ENCODE measurements at regions not wholly inside any gene's neighbourhood (a gene's known extent, or its start where the extent isn't known, plus 50 kb on each side); places are given as distances from the start of the nearest gene placed in this dataset.

GRCh38 chr18:59051470-59052165 lies 88.1 kb upstream of the SEC11C start:
- peak; percentile 61 to 84 for DNase-seq
- no peak overlapping the region for H3K4me3 ChIP-seq
- intact Hi-C loops (cut with DNase I; ENCODE audit: low total_unique reads), result no loop called here
- TF ChIP-seq, protein P1, sequence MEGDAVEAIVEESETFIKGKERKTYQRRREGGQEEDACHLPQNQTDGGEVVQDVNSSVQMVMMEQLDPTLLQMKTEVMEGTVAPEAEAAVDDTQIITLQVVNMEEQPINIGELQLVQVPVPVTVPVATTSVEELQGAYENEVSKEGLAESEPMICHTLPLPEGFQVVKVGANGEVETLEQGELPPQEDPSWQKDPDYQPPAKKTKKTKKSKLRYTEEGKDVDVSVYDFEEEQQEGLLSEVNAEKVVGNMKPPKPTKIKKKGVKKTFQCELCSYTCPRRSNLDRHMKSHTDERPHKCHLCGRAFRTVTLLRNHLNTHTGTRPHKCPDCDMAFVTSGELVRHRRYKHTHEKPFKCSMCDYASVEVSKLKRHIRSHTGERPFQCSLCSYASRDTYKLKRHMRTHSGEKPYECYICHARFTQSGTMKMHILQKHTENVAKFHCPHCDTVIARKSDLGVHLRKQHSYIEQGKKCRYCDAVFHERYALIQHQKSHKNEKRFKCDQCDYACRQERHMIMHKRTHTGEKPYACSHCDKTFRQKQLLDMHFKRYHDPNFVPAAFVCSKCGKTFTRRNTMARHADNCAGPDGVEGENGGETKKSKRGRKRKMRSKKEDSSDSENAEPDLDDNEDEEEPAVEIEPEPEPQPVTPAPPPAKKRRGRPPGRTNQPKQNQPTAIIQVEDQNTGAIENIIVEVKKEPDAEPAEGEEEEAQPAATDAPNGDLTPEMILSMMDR (IDR thresholded peaks at IDR 0.05 in 4 of 5, conservative IDR thresholded peaks at IDR 0.05 in 1 of 5), result no peak
- no peak for TF ChIP-seq POLR2A (IDR thresholded peaks at IDR 0.05)
- peaks cover 17 to 33% of the 10 kb centered on the region in 2 donors for H3K4me1 ChIP-seq
- ATAC-seq, result peak; percentile 84 to 85
- peak overlapping the region; percentile 38 to 74 (median 62) for H3K27ac ChIP-seq
- in situ Hi-C loops (cut with MboI; ENCODE audit: low sequenced_read_pairs in 4 of 4), result loop anchor here in 3 of 4 donors (25.0 kb wide), 1 partner anchor 514 kb away; no protein-coding TSS in a partner anchor
- no peaks in the 10 kb centered on the region for H3K9me3 ChIP-seq
- H3K27me3 ChIP-seq, result no peaks in the 10 kb centered on the region
- no peaks in the 10 kb centered on the region for H3K36me3 ChIP-seq

- no peak for DNase-seq
- Histone ChIP-seq H3K27ac (no peak overlapping the region), H3K9me3 (no peaks in the 10 kb centered on the region), H3K4me1 (peaks cover 21 to 33% of the 10 kb centered on the region in 2 donors), H3K4me3 (no peak overlapping the region), H3K27me3 (no peaks in the 10 kb centered on the region), H3K36me3 (no peaks in the 10 kb centered on the region)
- no peak for ATAC-seq
- intact Hi-C loops (cut with DNase I; ENCODE audit: low total_unique reads), result no loop called here
- TF ChIP-seq, protein P1 (IDR thresholded peaks at IDR 0.05 in 4 of 5, conservative IDR thresholded peaks at IDR 0.05 in 1 of 5), result no peak
- no peak for TF ChIP-seq POLR2A (IDR thresholded peaks at IDR 0.05)
- in situ Hi-C loops (cut with MboI; ENCODE audit: low sequenced_read_pairs in 4 of 4), result loop anchor here in 3 of 4 donors (25.0 kb wide), 1 partner anchor 516 kb away; no protein-coding TSS in a partner anchor
Observed at GRCh38 chr18:59052965-59053820, 86.5 kb upstream of the SEC11C start.

DNA sequence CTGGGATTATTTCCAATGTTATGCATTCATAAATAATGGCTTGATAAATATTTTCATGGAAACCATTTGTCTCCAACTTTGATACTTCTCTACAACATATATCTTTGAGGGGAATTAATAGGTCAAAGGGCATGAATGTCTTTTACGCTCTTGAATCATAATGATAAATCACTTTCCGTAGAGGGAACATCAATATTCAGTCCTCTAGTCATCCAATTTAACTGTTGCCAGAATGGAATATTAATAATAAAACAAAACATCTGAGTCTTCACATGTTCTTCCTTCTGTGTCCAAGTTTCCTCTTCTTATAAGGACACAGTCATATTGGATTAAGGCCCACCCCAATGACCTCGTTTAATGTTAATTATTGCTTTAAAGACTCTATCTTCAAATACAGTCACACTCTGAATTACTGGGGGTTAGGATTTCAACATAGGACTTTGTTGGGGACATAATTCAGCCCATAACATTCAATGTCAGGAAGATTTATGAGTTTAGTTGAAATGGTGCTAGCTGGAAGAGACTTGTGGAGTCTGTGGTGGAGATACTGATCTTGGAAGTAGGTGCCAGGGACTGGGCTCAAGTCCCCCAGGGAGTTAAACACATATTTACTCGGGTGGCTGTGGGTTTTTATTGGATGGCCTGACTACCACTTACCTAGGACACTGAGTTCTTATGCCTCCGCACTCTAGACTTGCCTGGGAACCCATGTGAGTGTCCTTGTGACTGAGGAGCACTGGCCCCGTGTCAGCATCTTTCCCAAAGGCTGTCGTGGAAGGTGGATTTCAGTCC lies 85.0 kb upstream of the SEC11C start:
- Histone ChIP-seq H3K4me1 (peaks cover 21 to 33% of the 10 kb centered on the region in 2 donors), H3K27ac (peak overlapping the region; percentile 53 to 73 (median 61)), H3K9me3 (no peaks in the 10 kb centered on the region), H3K36me3 (no peaks in the 10 kb centered on the region), H3K4me3 (no peak overlapping the region), H3K27me3 (no peaks in the 10 kb centered on the region)
- in situ Hi-C loops (cut with MboI; ENCODE audit: low sequenced_read_pairs in 4 of 4), result loop anchor here in 3 of 4 donors (5.0 to 25.0 kb wide), 2 partner anchors 272 to 517 kb away; no protein-coding TSS in a partner anchor
- peak; percentile 66 to 68 for DNase-seq
- intact Hi-C loops (cut with DNase I; ENCODE audit: low total_unique reads), result loop anchor here (5.0 kb wide), 2 partner anchors 142 to 187 kb away; no protein-coding TSS in a partner anchor
- TF ChIP-seq POLR2A (IDR thresholded peaks at IDR 0.05), result peak in 1 of 2 donors; percentile 19
- TF ChIP-seq, protein P1 (IDR thresholded peaks at IDR 0.05 in 4 of 5, conservative IDR thresholded peaks at IDR 0.05 in 1 of 5), result no peak
- ATAC-seq, result peak; percentile 37 to 64

DNA sequence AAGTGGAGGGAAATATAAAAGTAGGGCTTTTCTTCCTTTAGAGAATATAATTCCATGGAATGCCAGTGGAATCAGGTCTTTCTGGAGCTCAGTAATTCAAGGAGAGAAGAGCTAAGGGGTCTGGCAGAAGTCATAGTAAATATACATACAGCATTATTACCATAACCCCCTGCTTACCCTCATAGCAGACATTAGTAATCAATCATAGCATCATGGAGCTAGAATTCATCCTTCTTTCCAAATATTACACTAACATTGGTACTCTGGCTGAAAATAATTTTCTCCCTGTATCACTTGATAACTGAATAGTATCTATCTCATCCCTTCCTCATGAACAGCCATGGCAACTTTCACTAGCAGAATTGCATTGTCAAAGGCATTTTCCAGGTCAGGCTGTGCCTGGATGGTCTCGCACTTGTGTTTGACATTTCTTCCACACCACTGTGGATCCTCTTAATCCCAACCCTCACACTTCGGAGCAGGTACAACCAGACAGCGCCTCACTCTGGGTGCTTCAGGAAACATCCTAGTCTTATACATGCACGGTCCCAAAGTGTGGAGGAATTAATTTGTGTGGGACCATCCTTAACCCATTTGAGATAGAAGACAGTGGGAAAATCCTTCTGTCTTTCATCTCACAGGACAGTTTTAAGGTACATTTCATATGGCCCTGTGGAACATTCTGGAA lies 84.2 kb upstream of the SEC11C start:
- ATAC-seq (no peak), DNase-seq (no peak)
- no peaks in the 10 kb centered on the region for H3K36me3 ChIP-seq
- H3K27me3 ChIP-seq, result no peaks in the 10 kb centered on the region
- H3K27ac ChIP-seq, result peak overlapping the region; percentile 25 to 73 (median 61)
- H3K4me1 ChIP-seq, result peaks cover 21 to 33% of the 10 kb centered on the region in 2 donors
- no peak for TF ChIP-seq POLR2A (IDR thresholded peaks at IDR 0.05)
- TF ChIP-seq, protein P1 (IDR thresholded peaks at IDR 0.05 in 4 of 5, conservative IDR thresholded peaks at IDR 0.05 in 1 of 5), result no peak
- H3K9me3 ChIP-seq, result no peaks in the 10 kb centered on the region
- intact Hi-C loops (cut with DNase I; ENCODE audit: low total_unique reads), result loop anchor here (2.0 to 5.0 kb wide), 3 partner anchors 65 to 188 kb away; no protein-coding TSS in a partner anchor
- H3K4me3 ChIP-seq, result no peak overlapping the region
- in situ Hi-C loops (cut with MboI; ENCODE audit: low sequenced_read_pairs in 4 of 4), result loop anchor here in 3 of 4 donors (5.0 to 25.0 kb wide), 2 partner anchors 273 to 518 kb away; no protein-coding TSS in a partner anchor
